HEK293T (cell line): ENCODE measurements at regions not wholly inside any gene's neighbourhood (a gene's known extent, or its start where the extent isn't known, plus 50 kb on each side); places are given as distances from the start of the nearest gene placed in this dataset.

Experiments
- BHLHE40 ChIP-seq: fragments of 450-650 bp; IDR thresholded peaks from 2 replicates; pipeline ENCODE4 v1.6.1; 2016; ENCODE audit warnings: mild to moderate bottlenecking, moderate library complexity, borderline replicate concordance
- CTBP1 ChIP-seq: fragments of 450-650 bp; IDR thresholded peaks from 2 replicates; pipeline ENCODE4 v1.6.1; 2016; ENCODE audit warnings: borderline replicate concordance
- ELF4 ChIP-seq: fragments of 450-650 bp; IDR thresholded peaks from 2 replicates; pipeline ENCODE4 v1.6.1; 2017; ENCODE audit warnings: antibody characterized with exemption
- FOXA1 ChIP-seq: fragments of 450-650 bp; IDR thresholded peaks from 2 replicates; pipeline ENCODE4 v1.6.1; 2016; ENCODE audit warnings: mild to moderate bottlenecking
- FOXK2 ChIP-seq: fragments of 450-650 bp; IDR thresholded peaks from 2 replicates; pipeline ENCODE4 v1.6.1; 2016; ENCODE audit warnings: mild to moderate bottlenecking
- FOXM1 ChIP-seq: fragments of 450-650 bp; IDR thresholded peaks from 2 replicates; pipeline ENCODE4 v1.6.1; 2017; ENCODE audit warnings: mild to moderate bottlenecking, borderline replicate concordance
- HDGF ChIP-seq: fragments of 450-650 bp; IDR thresholded peaks from 2 replicates; pipeline ENCODE4 v1.6.1; 2017; ENCODE audit warnings: antibody characterized with exemption, borderline replicate concordance
- L3MBTL2 ChIP-seq: fragments of 450-650 bp; conservative IDR thresholded peaks from 2 replicates; pipeline ENCODE4 v1.6.1; 2016; ENCODE audit warnings: mild to moderate bottlenecking
- LEF1 ChIP-seq: fragments of 450-650 bp; IDR thresholded peaks from 2 replicates; pipeline ENCODE4 v1.6.1; 2017; ENCODE audit warnings: mild to moderate bottlenecking, borderline replicate concordance
- NFRKB ChIP-seq: fragments of 450-650 bp; IDR thresholded peaks from 2 replicates; pipeline ENCODE4 v1.6.1; 2016; ENCODE audit warnings: mild to moderate bottlenecking, moderate library complexity
- PKNOX1 ChIP-seq: fragments of 450-650 bp; IDR thresholded peaks from 2 replicates; pipeline ENCODE4 v1.6.1; 2016
- SP1 ChIP-seq: fragments of 450-650 bp; IDR thresholded peaks from 2 replicates; pipeline ENCODE4 v1.6.1; 2017
- SUZ12 ChIP-seq: fragments of 450-650 bp; IDR thresholded peaks from 2 replicates; pipeline ENCODE4 v1.6.1; 2016; ENCODE audit warnings: mild to moderate bottlenecking
- TARDBP ChIP-seq: fragments of 450-650 bp; IDR thresholded peaks from 2 replicates; pipeline ENCODE4 v1.6.1; 2016

DNA sequence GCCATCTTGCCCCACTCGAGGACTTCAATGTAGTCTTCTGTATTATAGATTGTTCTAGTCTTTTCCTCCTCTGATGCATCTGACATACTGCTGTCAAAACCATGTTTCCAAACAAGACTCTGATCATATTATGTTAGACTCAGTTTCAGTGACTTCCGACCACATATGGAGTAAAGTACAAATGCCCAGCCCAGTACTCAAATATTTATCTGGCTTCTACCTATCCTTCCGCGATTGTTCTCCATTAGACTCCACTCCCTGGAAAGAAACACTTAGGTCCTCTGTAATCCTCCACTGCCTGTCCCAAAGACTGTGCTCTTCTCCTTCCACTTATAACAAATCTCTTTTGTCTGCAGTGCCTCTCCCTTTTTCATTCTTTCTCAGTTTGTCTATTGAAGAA lies 439.5 kb downstream of the EFNB2 start:
- TF ChIP-seq BHLHE40 (no peak), PKNOX1 (no peak), ELF4 (no peak), HDGF (no peak), SUZ12 (no peak), FOXM1 (no peak), SP1 (no peak), FOXK2 (no peak), NFRKB (no peak), FOXA1 (no peak), L3MBTL2 (no peak), CTBP1 (no peak), TARDBP (no peak), LEF1 (no peak)
